ENCODE measurements at regions not wholly inside any gene's neighbourhood (a gene's known extent, or its start where the extent isn't known, plus 50 kb on each side); places are given as distances from the start of the nearest gene placed in this dataset.
"Not testable (repeated sequence)": the region's sequence is repeated elsewhere in the genome, so short reads cannot be mapped to it uniquely, and the experiment has no call there.

GRCh38 chr13:23074075-23074828, 106.5 kb upstream of the SGCG start:
- Histone ChIP-seq H3K4me3 (ENCODE audit: low read length in 3 of 3) (peak overlapping the region in 2 of 3 donors; percentile 14 to 46), H3K4me1 (ENCODE audit: control insufficient read depth in 3 of 3, insufficient read depth in 3 of 3, low read length in 3 of 3) (peaks cover 0 to 5% (median 0%) of the 10 kb centered on the region in 3 donors), H3K27me3 (ENCODE audit: control insufficient read depth in 3 of 3, insufficient read depth in 3 of 3, low read length in 3 of 3) (no peaks in the 10 kb centered on the region), H3K9me3 (ENCODE audit: control insufficient read depth in 3 of 3, low read length in 3 of 3) (no peaks in the 10 kb centered on the region), H3K27ac (ENCODE audit: low read depth, low read length) (no peak overlapping the region), H3K9ac (ENCODE audit: low read depth in 1 of 3, low read length in 3 of 3) (no peak overlapping the region), H3K36me3 (ENCODE audit: control insufficient read depth in 3 of 3, insufficient read depth in 3 of 3, low read length in 3 of 3) (no peaks in the 10 kb centered on the region)

DNA sequence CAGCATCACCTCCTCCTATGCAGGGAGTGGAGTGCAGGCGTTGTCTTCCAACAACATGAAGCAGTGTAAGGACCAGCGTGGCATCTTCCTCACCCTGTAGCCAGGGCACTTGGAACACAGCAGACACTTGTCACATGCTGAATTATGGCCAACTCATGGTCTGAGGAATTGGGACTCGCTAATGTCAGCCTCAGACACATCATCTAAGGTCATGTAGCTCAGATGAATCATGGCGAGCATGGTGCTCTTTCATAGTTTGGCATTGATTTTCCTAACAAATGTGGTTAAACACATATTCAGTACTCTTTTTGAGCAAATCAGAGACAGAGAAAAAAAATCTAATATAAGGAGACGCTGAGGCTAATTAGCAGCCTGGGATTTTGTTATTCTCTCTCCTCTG, 99.6 kb upstream of the SGCG start:
- no peak overlapping the region for H3K27ac ChIP-seq (ENCODE audit: low read depth, low read length)
- H3K4me3 ChIP-seq (ENCODE audit: low read length in 3 of 3), result no peak overlapping the region
- no peak overlapping the region for H3K9ac ChIP-seq (ENCODE audit: low read depth in 1 of 3, low read length in 3 of 3)
- no peaks in the 10 kb centered on the region for H3K36me3 ChIP-seq (ENCODE audit: control insufficient read depth in 3 of 3, insufficient read depth in 3 of 3, low read length in 3 of 3)
- H3K9me3 ChIP-seq (ENCODE audit: control insufficient read depth in 3 of 3, low read length in 3 of 3), result no peaks in the 10 kb centered on the region
- H3K4me1 ChIP-seq (ENCODE audit: control insufficient read depth in 3 of 3, insufficient read depth in 3 of 3, low read length in 3 of 3), result no peaks in the 10 kb centered on the region
- H3K27me3 ChIP-seq (ENCODE audit: control insufficient read depth in 3 of 3, insufficient read depth in 3 of 3, low read length in 3 of 3), result no peaks in the 10 kb centered on the region

- Histone ChIP-seq H3K27ac (ENCODE audit: low read depth, low read length) (no peak overlapping the region), H3K27me3 (ENCODE audit: control insufficient read depth in 3 of 3, insufficient read depth in 3 of 3, low read length in 3 of 3) (no peaks in the 10 kb centered on the region), H3K4me1 (ENCODE audit: control insufficient read depth in 3 of 3, insufficient read depth in 3 of 3, low read length in 3 of 3) (no peaks in the 10 kb centered on the region), H3K4me3 (ENCODE audit: low read length in 3 of 3) (no peak overlapping the region), H3K9me3 (ENCODE audit: control insufficient read depth in 3 of 3, low read length in 3 of 3) (no peaks in the 10 kb centered on the region), H3K9ac (ENCODE audit: low read depth in 1 of 3, low read length in 3 of 3) (no peak overlapping the region), H3K36me3 (ENCODE audit: control insufficient read depth in 3 of 3, insufficient read depth in 3 of 3, low read length in 3 of 3) (no peaks in the 10 kb centered on the region)
Measured at GRCh38 chr13:23081901-23082300, 98.9 kb upstream of the SGCG start.

GRCh38 chr13:23086968-23087623, 93.7 kb upstream of the SGCG start:
- Histone ChIP-seq H3K36me3 (ENCODE audit: control insufficient read depth in 3 of 3, insufficient read depth in 3 of 3, low read length in 3 of 3) (no peaks in the 10 kb centered on the region), H3K9ac (ENCODE audit: low read depth in 1 of 3, low read length in 3 of 3) (no peak overlapping the region)

GRCh38 chr13:23087880-23088279, 92.9 kb upstream of the SGCG start:
- Histone ChIP-seq H3K4me1 (ENCODE audit: control insufficient read depth in 3 of 3, insufficient read depth in 3 of 3, low read length in 3 of 3) (no peaks in the 10 kb centered on the region), H3K9ac (ENCODE audit: low read depth in 1 of 3, low read length in 3 of 3) (no peak overlapping the region), H3K9me3 (ENCODE audit: control insufficient read depth in 3 of 3, low read length in 3 of 3) (no peaks in the 10 kb centered on the region)

More at GRCh38 chr13:23086968-23087623, 93.7 kb upstream of the SGCG start:
- Histone ChIP-seq H3K4me1 (ENCODE audit: control insufficient read depth in 3 of 3, insufficient read depth in 3 of 3, low read length in 3 of 3) (no peaks in the 10 kb centered on the region), H3K9me3 (ENCODE audit: control insufficient read depth in 3 of 3, low read length in 3 of 3) (no peaks in the 10 kb centered on the region), H3K4me3 (ENCODE audit: low read length in 3 of 3) (no peak overlapping the region), H3K27me3 (ENCODE audit: control insufficient read depth in 3 of 3, insufficient read depth in 3 of 3, low read length in 3 of 3) (no peaks in the 10 kb centered on the region), H3K27ac (ENCODE audit: low read depth, low read length) (no peak overlapping the region)

DNA sequence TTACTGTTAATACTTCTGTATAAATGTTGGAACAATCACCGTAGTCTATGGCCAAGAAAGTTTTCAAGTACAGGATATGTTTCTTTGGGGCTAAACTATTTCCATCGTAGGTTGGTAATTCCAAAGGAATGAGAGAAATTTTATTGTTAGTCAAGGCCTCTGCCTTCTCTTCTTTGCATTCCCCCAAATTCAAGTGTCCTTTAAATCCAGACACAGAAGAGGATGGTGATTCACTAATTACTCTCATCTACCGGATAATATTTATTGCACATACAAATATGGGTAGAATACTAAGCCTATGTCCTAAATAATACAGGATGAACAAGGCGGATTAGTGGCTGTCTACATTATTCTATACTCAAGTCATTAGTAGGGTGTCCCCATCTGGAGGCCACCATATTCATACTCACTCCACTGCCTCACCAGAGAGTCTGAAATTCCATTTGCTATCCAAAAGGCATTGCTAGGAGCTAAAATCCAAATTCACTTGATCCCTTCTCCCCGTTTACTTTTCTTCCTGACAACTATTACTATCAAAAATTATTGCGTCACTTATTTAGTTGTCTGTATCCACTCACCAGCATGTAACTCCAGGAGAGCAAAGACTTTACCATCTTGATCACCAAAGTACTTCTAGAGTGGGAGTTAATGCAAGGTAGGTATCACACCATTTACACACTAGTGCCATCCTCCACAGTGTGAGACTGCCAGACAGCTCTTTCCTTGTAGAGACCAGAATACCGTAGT, 82.4 kb upstream of the SGCG start:
- Histone ChIP-seq H3K4me3 (ENCODE audit: low read length in 3 of 3) (no peak overlapping the region), H3K9ac (ENCODE audit: low read depth in 1 of 3, low read length in 3 of 3) (no peak overlapping the region), H3K9me3 (ENCODE audit: control insufficient read depth in 3 of 3, low read length in 3 of 3) (peaks cover 0 to 5% (median 0%) of the 10 kb centered on the region in 3 donors), H3K36me3 (ENCODE audit: control insufficient read depth in 3 of 3, insufficient read depth in 3 of 3, low read length in 3 of 3) (no peaks in the 10 kb centered on the region), H3K27ac (ENCODE audit: low read depth, low read length) (no peak overlapping the region), H3K4me1 (ENCODE audit: control insufficient read depth in 3 of 3, insufficient read depth in 3 of 3, low read length in 3 of 3) (no peaks in the 10 kb centered on the region), H3K27me3 (ENCODE audit: control insufficient read depth in 3 of 3, insufficient read depth in 3 of 3, low read length in 3 of 3) (no peaks in the 10 kb centered on the region)

More at GRCh38 chr13:23087880-23088279, 92.9 kb upstream of the SGCG start:
- no peak overlapping the region for H3K27ac ChIP-seq (ENCODE audit: low read depth, low read length)
- no peak overlapping the region for H3K4me3 ChIP-seq (ENCODE audit: low read length in 3 of 3)
- H3K36me3 ChIP-seq (ENCODE audit: control insufficient read depth in 3 of 3, insufficient read depth in 3 of 3, low read length in 3 of 3), result no peaks in the 10 kb centered on the region
- H3K27me3 ChIP-seq (ENCODE audit: control insufficient read depth in 3 of 3, insufficient read depth in 3 of 3, low read length in 3 of 3), result no peaks in the 10 kb centered on the region

DNA sequence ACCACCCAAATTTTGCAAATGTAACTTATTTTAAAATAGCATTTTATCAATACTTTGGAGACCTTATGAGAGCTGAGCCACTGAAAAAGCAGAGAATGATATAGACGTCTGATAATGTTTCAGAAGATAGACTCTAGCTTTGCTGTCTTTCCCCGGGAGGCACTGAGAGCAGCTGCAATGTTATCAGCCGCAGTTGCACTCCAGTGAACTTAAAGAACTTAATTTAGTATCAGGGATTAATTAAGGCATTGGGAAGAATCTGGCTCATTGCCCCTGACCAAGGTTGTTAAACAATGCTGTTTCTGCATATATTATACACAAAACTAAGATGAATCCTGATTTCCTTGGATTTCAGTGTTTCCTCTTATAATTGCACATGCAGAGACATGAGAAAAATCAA, 75.7 kb upstream of the SGCG start:
- no peaks in the 10 kb centered on the region for H3K4me1 ChIP-seq (ENCODE audit: control insufficient read depth in 3 of 3, insufficient read depth in 3 of 3, low read length in 3 of 3)
- H3K9ac ChIP-seq (ENCODE audit: low read depth in 1 of 3, low read length in 3 of 3), result no peak overlapping the region
- no peak overlapping the region for H3K27ac ChIP-seq (ENCODE audit: low read depth, low read length)
- H3K36me3 ChIP-seq (ENCODE audit: control insufficient read depth in 3 of 3, insufficient read depth in 3 of 3, low read length in 3 of 3), result no peaks in the 10 kb centered on the region
- H3K27me3 ChIP-seq (ENCODE audit: control insufficient read depth in 3 of 3, insufficient read depth in 3 of 3, low read length in 3 of 3), result no peaks in the 10 kb centered on the region
- H3K4me3 ChIP-seq (ENCODE audit: low read length in 3 of 3), result no peak overlapping the region
- peaks cover 0 to 5% (median 0%) of the 10 kb centered on the region in 3 donors for H3K9me3 ChIP-seq (ENCODE audit: control insufficient read depth in 3 of 3, low read length in 3 of 3)

DNA sequence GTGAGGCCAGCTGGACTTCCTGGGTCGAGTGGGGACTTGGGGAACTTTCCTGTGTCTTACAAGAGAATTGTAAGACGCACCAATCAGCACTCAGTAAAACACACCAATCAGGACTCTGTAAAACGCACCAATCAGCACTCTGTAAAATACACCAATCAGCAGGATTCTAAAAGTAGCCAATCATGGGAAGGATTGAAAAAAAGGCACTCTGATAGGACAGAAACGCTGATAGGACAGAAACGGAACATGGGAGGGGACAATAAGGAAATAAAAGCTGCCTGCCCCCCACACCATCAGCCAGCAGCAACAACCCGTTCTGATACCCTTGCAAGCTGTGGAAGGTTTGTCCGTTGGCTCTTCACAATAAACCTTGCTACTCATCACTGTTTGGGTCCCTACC, 73.1 kb upstream of the SGCG start:
- no peaks in the 10 kb centered on the region for H3K4me1 ChIP-seq (ENCODE audit: control insufficient read depth in 3 of 3, insufficient read depth in 3 of 3, low read length in 3 of 3)
- no peaks in the 10 kb centered on the region for H3K36me3 ChIP-seq (ENCODE audit: control insufficient read depth in 3 of 3, insufficient read depth in 3 of 3, low read length in 3 of 3)
- no peaks in the 10 kb centered on the region for H3K27me3 ChIP-seq (ENCODE audit: control insufficient read depth in 3 of 3, insufficient read depth in 3 of 3, low read length in 3 of 3)
- no peak overlapping the region for H3K27ac ChIP-seq (ENCODE audit: low read depth, low read length)
- H3K4me3 ChIP-seq (ENCODE audit: low read length in 3 of 3), result no peak overlapping the region
- H3K9me3 ChIP-seq (ENCODE audit: control insufficient read depth in 3 of 3, low read length in 3 of 3), result no peaks in the 10 kb centered on the region
- H3K9ac ChIP-seq (ENCODE audit: low read depth in 1 of 3, low read length in 3 of 3), result no peak overlapping the region

- H3K9ac ChIP-seq (ENCODE audit: low read depth in 1 of 3, low read length in 3 of 3), result no peak overlapping the region
- no peaks in the 10 kb centered on the region for H3K27me3 ChIP-seq (ENCODE audit: control insufficient read depth in 3 of 3, insufficient read depth in 3 of 3, low read length in 3 of 3)
- H3K4me3 ChIP-seq (ENCODE audit: low read length in 3 of 3), result no peak overlapping the region
- H3K27ac ChIP-seq (ENCODE audit: low read depth, low read length), result no peak overlapping the region
- peaks cover 0 to 2% (median 0%) of the 10 kb centered on the region in 3 donors for H3K9me3 ChIP-seq (ENCODE audit: control insufficient read depth in 3 of 3, low read length in 3 of 3)
- H3K36me3 ChIP-seq (ENCODE audit: control insufficient read depth in 3 of 3, insufficient read depth in 3 of 3, low read length in 3 of 3), result no peaks in the 10 kb centered on the region
- no peaks in the 10 kb centered on the region for H3K4me1 ChIP-seq (ENCODE audit: control insufficient read depth in 3 of 3, insufficient read depth in 3 of 3, low read length in 3 of 3)
Measured at GRCh38 chr13:23119131-23119530, 61.6 kb upstream of the SGCG start.

DNA sequence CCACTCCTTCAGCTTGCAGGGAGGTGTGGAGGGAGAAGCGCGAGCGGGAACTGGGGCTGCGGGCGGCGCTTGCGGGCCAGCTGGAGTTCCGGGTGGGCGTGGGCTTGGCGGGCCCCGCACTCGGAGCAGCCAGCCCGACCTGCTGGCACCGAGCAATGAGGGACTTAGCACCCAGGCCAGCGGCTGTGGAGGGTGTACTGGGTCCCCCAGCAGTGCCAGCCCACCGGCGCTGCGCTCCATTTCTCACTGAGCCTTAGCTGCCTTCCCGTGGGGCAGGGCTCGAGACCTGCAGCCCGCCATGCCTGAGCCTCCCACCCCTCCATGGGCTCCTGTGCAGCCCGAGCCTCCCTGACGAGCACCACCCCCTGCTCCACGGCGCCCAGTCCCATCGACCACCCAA, 53.2 kb upstream of the SGCG start:
- not testable (repeated sequence) for H3K9me3 ChIP-seq (ENCODE audit: control insufficient read depth in 3 of 3, low read length in 3 of 3); H3K9ac ChIP-seq (ENCODE audit: low read depth in 1 of 3, low read length in 3 of 3); H3K36me3 ChIP-seq (ENCODE audit: control insufficient read depth in 3 of 3, insufficient read depth in 3 of 3, low read length in 3 of 3); H3K4me1 ChIP-seq (ENCODE audit: control insufficient read depth in 3 of 3, insufficient read depth in 3 of 3, low read length in 3 of 3); H3K4me3 ChIP-seq (ENCODE audit: low read length in 3 of 3); H3K27ac ChIP-seq (ENCODE audit: low read depth, low read length); H3K27me3 ChIP-seq (ENCODE audit: control insufficient read depth in 3 of 3, insufficient read depth in 3 of 3, low read length in 3 of 3)

Data from skeletal muscle tissue (tissue), 3 donors.